Uterus (tissue), 3 donors: ENCODE measurements at regions not wholly inside any gene's neighbourhood (a gene's known extent, or its start where the extent isn't known, plus 50 kb on each side); places are given as distances from the start of the nearest gene placed in this dataset.

Experiments
- DNase-seq, 2 donors: peaks; one replicate each; pipeline ENCODE4 v3.0.0-alpha.2; 2019 to 2020
- H3K27ac ChIP-seq, 2 donors: fragments of 200-600 bp; sonication (generic); 1 replicate in 1 of 2; 2 replicates in 1 of 2; pipeline ENCODE4 v1.5.1; 2016 to 2018
- H3K27me3 ChIP-seq, 2 donors: fragments of 200-600 bp; sonication (generic); one replicate each; pipeline ENCODE4 v1.5.1; 2018 to 2019; ENCODE audit warnings: control low read depth in 1 of 2
- H3K36me3 ChIP-seq, 2 donors: fragments of 200-600 bp; sonication (generic); one replicate each; pipeline ENCODE4 v1.5.1; 2019; ENCODE audit warnings: control low read depth in 1 of 2
- H3K4me1 ChIP-seq, 2 donors: fragments of 200-600 bp; sonication (generic); one replicate each; pipeline ENCODE4 v1.5.1; 2018 to 2019; ENCODE audit warnings: control low read depth in 1 of 2
- H3K4me3 ChIP-seq, 2 donors: fragments of 200-600 bp; sonication (generic); 1 replicate in 1 of 2; 2 replicates in 1 of 2; pipeline ENCODE4 v1.5.1; 2018 to 2019; ENCODE audit warnings: mild to moderate bottlenecking in 1 of 2
- H3K9me3 ChIP-seq, 2 donors: fragments of 200-600 bp; sonication (generic); one replicate each; pipeline ENCODE4 v1.5.1; 2019; ENCODE audit warnings: control low read depth in 1 of 2
- POLR2A ChIP-seq, 2 donors: fragments of 450-650 bp; IDR thresholded peaks; one replicate each; pipeline ENCODE4 v1.6.1; 2016; ENCODE audit warnings: antibody characterized with exemption in 2 of 2, mild to moderate bottlenecking in 1 of 2, moderate library complexity in 1 of 2
- intact Hi-C: fragments of 100-400 bp; cut with DNase I; formaldehyde crosslinking; loops from one replicate; pipeline ENCODE4 v1.15.1; 2023; ENCODE audit warnings: low total_unique reads
- TF ChIP-seq, protein P1 (sequence below), 4 experiments: fragments of 200-600 bp in 2 of 4; fragments of 450-650 bp in 2 of 4; sonication (generic) in 2 of 4; IDR thresholded peaks; one replicate each; pipeline ENCODE4 v1.5.1; 2016 to 2019; ENCODE audit warnings: antibody characterized with exemption in 4 of 4, mild to moderate bottlenecking in 2 of 4, moderate library complexity in 1 of 4
- donor health status: DM: yes; HTN: yes; CAD: no.

DNA sequence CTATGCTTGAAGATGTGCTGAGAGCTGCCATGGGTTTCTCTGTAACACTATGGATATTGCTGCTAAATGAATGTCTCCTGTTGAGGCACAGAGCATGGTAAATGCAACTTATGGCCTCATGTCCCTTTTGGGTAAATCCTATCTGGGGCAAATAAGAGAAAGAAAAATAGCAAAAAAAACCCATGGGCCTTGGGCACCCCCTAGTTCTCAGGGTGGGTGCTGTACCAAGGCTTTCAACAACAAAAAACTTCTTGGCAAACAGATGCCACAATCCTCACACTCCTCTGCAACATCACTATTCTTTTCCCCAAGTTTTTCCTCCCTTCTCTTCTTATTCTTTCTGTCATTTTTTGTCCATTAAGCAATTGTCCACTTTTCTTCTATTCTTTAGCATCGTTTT lies 340.1 kb upstream of the ROBO2 start:
- Histone ChIP-seq H3K27ac (no peak overlapping the region), H3K36me3 (no peaks in the 10 kb centered on the region), H3K9me3 (no peaks in the 10 kb centered on the region), H3K4me1 (no peaks in the 10 kb centered on the region), H3K27me3 (no peaks in the 10 kb centered on the region), H3K4me3 (no peak overlapping the region)
- no peak for TF ChIP-seq POLR2A (IDR thresholded peaks at IDR 0.05)
- TF ChIP-seq, protein P1, sequence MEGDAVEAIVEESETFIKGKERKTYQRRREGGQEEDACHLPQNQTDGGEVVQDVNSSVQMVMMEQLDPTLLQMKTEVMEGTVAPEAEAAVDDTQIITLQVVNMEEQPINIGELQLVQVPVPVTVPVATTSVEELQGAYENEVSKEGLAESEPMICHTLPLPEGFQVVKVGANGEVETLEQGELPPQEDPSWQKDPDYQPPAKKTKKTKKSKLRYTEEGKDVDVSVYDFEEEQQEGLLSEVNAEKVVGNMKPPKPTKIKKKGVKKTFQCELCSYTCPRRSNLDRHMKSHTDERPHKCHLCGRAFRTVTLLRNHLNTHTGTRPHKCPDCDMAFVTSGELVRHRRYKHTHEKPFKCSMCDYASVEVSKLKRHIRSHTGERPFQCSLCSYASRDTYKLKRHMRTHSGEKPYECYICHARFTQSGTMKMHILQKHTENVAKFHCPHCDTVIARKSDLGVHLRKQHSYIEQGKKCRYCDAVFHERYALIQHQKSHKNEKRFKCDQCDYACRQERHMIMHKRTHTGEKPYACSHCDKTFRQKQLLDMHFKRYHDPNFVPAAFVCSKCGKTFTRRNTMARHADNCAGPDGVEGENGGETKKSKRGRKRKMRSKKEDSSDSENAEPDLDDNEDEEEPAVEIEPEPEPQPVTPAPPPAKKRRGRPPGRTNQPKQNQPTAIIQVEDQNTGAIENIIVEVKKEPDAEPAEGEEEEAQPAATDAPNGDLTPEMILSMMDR (IDR thresholded peaks at IDR 0.05) = no peak
- intact Hi-C loops = no loop called here
- DNase-seq = no peak

DNA sequence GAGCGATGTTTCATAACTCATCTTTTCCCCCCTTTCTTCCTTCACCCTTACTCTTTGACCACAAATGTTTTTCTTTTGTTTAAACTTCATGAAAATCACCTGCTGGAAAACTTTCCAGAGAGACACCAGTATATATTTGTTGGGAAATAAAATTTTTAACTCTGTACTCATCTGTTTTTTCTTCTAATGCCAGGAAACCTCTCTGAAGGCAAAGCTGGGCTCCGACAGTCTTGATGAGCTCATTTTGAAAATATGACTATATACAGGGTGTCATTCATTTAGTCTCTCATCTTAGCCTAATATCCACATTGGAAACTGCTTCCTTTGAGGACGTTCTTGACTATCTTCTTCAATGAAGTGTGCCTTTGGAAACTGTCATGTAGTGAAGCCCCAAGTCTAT lies 339.6 kb upstream of the ROBO2 start:
- intact Hi-C loops = no loop called here
- H3K4me1 ChIP-seq = no peaks in the 10 kb centered on the region
- H3K36me3 ChIP-seq = no peaks in the 10 kb centered on the region
- TF ChIP-seq POLR2A (IDR thresholded peaks at IDR 0.05) = no peak
- TF ChIP-seq, protein P1 (IDR thresholded peaks at IDR 0.05) = no peak
- no peaks in the 10 kb centered on the region for H3K27me3 ChIP-seq
- no peak for DNase-seq
- H3K27ac ChIP-seq = no peak overlapping the region
- H3K4me3 ChIP-seq = no peak overlapping the region
- H3K9me3 ChIP-seq = no peaks in the 10 kb centered on the region

DNA sequence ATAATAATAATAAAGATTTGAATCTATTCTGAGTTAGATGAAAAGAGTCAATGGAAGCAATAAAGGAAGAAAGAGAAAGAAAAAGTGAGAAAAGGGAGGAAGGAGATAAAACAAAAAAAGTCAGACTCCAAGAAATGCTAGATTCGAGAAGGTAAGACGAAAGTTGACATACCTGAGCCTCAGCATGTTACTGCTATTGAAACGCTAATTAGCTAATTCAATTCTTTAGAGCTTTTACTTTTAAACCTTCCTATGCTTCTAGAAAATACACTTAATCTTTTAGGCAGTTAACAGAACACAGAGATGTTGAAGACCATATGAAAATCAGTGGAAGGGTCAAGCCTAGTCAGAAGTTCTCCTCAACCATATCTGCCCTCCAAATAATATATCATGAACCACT lies 337.2 kb upstream of the ROBO2 start:
- H3K4me3 ChIP-seq = no peak overlapping the region
- TF ChIP-seq, protein P1 (IDR thresholded peaks at IDR 0.05) = no peak
- TF ChIP-seq POLR2A (IDR thresholded peaks at IDR 0.05) = no peak
- no peak overlapping the region for H3K27ac ChIP-seq
- no peaks in the 10 kb centered on the region for H3K9me3 ChIP-seq
- DNase-seq = no peak
- no peaks in the 10 kb centered on the region for H3K27me3 ChIP-seq
- intact Hi-C loops = no loop called here
- H3K4me1 ChIP-seq = no peaks in the 10 kb centered on the region
- H3K36me3 ChIP-seq = no peaks in the 10 kb centered on the region

DNA sequence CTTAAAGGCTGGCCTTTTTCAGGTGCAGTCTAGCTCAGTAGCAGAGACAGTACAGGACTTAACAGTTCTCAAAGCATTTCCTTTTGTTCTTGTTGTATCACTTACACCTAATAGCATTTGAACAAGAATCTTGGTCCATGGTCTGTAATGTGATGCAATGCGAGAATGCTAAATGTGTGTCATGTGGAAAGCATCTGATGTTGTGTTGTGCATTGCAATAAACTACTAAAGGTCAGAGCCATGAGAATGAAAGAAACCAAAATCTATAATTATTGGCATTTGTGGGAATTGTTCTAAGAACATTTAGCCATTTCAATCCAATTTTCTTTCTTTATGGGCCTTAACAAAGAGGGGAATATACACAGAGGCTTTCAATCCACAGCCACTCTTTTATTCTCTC lies 324.5 kb upstream of the ROBO2 start:
- Histone ChIP-seq H3K4me3 (no peak overlapping the region), H3K9me3 (no peaks in the 10 kb centered on the region), H3K4me1 (no peaks in the 10 kb centered on the region), H3K36me3 (no peaks in the 10 kb centered on the region), H3K27me3 (no peaks in the 10 kb centered on the region), H3K27ac (no peak overlapping the region)
- no peak for DNase-seq
- intact Hi-C loops = no loop called here
- TF ChIP-seq, protein P1 (IDR thresholded peaks at IDR 0.05) = no peak
- TF ChIP-seq POLR2A (IDR thresholded peaks at IDR 0.05) = no peak

DNA sequence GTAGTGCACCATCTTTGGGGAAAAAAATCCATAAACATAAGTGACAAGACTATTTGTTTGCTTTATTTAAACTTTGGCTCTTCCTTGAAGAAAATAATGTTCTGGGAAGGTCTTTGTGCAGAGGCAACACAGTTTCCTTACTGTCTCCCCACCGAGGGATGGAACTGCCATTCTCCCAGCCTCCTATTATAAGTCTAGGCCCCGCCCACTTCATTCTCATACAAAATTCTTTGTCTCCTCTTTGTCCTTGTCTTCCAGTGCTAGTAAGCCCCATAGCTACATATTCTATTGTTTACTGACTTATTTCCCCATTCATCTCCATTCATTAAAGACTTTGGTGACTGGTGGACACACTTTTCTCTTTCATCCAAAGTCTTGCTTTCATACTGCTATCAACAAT lies 316.5 kb upstream of the ROBO2 start:
- no peaks in the 10 kb centered on the region for H3K27me3 ChIP-seq
- H3K36me3 ChIP-seq = no peaks in the 10 kb centered on the region
- no peaks in the 10 kb centered on the region for H3K4me1 ChIP-seq
- TF ChIP-seq, protein P1 (IDR thresholded peaks at IDR 0.05) = no peak
- TF ChIP-seq POLR2A (IDR thresholded peaks at IDR 0.05) = no peak
- H3K27ac ChIP-seq = no peak overlapping the region
- H3K9me3 ChIP-seq = no peaks in the 10 kb centered on the region
- intact Hi-C loops = no loop called here
- no peak for DNase-seq
- no peak overlapping the region for H3K4me3 ChIP-seq
